PC-3 (cell line): ENCODE measurements at regions not wholly inside any gene's neighbourhood (a gene's known extent, or its start where the extent isn't known, plus 50 kb on each side); places are given as distances from the start of the nearest gene placed in this dataset.

ENCODE experiments used
- EZH2 ChIP-seq: fragments of 300-600 bp; sonication (generic); IDR thresholded peaks from one replicate; pipeline ENCODE4 v1.6.1; 2017; ENCODE audit warnings: antibody characterized with exemption, mild to moderate bottlenecking, low read length; ENCODE audit not compliant: unreplicated experiment
- EZH2phosphoT487 ChIP-seq: fragments of 300-600 bp; sonication (generic); IDR thresholded peaks from 2 replicates; pipeline ENCODE4 v1.6.1; 2018; ENCODE audit warnings: mild to moderate bottlenecking, antibody characterized with exemption, low read length, borderline replicate concordance
- TF ChIP-seq, protein P1 (sequence below): fragments of 300-600 bp; sonication (generic); conservative IDR thresholded peaks from 2 replicates; pipeline ENCODE4 v1.5.1; 2017; ENCODE audit warnings: antibody characterized with exemption, low read depth, mild to moderate bottlenecking, low read length

DNA sequence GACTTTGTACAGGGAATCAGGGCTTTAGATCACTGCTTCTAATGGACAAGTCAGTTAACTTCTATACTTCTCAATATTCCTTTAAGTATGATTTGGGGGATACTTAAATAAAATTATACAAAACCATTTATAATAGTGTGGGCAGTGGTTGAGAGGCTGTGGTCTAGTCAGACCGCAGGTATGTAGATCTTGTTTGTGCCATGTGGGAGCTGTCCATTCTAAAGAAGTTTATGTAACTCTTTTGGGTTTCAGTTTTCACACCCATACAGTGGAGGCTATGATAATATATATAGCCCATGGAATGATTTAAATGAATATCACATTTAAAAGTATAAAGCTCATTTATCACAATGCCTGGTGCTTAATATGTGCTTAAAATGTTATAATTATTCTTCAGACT lies 654.3 kb upstream of the KIF2B start:
- TF ChIP-seq, protein P1, sequence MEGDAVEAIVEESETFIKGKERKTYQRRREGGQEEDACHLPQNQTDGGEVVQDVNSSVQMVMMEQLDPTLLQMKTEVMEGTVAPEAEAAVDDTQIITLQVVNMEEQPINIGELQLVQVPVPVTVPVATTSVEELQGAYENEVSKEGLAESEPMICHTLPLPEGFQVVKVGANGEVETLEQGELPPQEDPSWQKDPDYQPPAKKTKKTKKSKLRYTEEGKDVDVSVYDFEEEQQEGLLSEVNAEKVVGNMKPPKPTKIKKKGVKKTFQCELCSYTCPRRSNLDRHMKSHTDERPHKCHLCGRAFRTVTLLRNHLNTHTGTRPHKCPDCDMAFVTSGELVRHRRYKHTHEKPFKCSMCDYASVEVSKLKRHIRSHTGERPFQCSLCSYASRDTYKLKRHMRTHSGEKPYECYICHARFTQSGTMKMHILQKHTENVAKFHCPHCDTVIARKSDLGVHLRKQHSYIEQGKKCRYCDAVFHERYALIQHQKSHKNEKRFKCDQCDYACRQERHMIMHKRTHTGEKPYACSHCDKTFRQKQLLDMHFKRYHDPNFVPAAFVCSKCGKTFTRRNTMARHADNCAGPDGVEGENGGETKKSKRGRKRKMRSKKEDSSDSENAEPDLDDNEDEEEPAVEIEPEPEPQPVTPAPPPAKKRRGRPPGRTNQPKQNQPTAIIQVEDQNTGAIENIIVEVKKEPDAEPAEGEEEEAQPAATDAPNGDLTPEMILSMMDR, result no peak
- no peak for TF ChIP-seq EZH2
- TF ChIP-seq EZH2phosphoT487, result no peak
